OCI-LY1 (cell line): ENCODE measurements at regions not wholly inside any gene's neighbourhood (a gene's known extent, or its start where the extent isn't known, plus 50 kb on each side); places are given as distances from the start of the nearest gene placed in this dataset.
"Not testable (repeated sequence)": the region's sequence is repeated elsewhere in the genome, so short reads cannot be mapped to it uniquely, and the experiment has no call there.

Source experiments
- H2AFZ ChIP-seq: fragments of 200-600 bp; sonication (generic), shearing (Covaris generic); 2 replicates; pipeline ENCODE4 v1.6.0; 2014; ENCODE audit warnings: antibody characterized with exemption, mild to moderate bottlenecking, low read length
- H3F3A ChIP-seq: fragments of 200-600 bp; sonication (generic), shearing (Covaris generic); 2 replicates; pipeline ENCODE4 v1.6.0; 2014; ENCODE audit warnings: mild to moderate bottlenecking, antibody characterized with exemption, low read length, moderate library complexity; ENCODE audit not compliant: insufficient read depth
- H3K27ac ChIP-seq: fragments of 200-600 bp; sonication (generic); 2 replicates; pipeline ENCODE4 v1.5.1; 2014; ENCODE audit warnings: low read length, mixed run types, mild to moderate bottlenecking, low read depth; ENCODE audit not compliant: poor library complexity, severe bottlenecking
- H3K27me3 ChIP-seq: fragments of 200-600 bp; sonication (generic); 2 replicates; pipeline ENCODE4 v1.6.0; 2014; ENCODE audit warnings: antibody characterized with exemption, mild to moderate bottlenecking, low read length, moderate library complexity; ENCODE audit not compliant: insufficient read depth
- H3K36me3 ChIP-seq: fragments of 200-600 bp; sonication (generic); 2 replicates; pipeline ENCODE4 v1.6.1; 2014; ENCODE audit warnings: mild to moderate bottlenecking, antibody characterized with exemption, low read length, moderate library complexity, mixed read lengths; ENCODE audit not compliant: insufficient read depth
- H3K4me1 ChIP-seq: fragments of 200-600 bp; sonication (generic); 2 replicates; pipeline ENCODE4 v1.5.1; 2014; ENCODE audit warnings: mild to moderate bottlenecking, low read length, moderate library complexity; ENCODE audit not compliant: insufficient read depth, severe bottlenecking
- H3K4me2 ChIP-seq: fragments of 200-600 bp; sonication (generic), shearing (Covaris generic); 2 replicates; pipeline ENCODE4 v1.6.1; 2014; ENCODE audit warnings: low read length
- H3K4me3 ChIP-seq: fragments of 200-600 bp; sonication (generic); 2 replicates; pipeline ENCODE4 v1.5.1; 2014; ENCODE audit warnings: low read length, low read depth, mild to moderate bottlenecking, mixed read lengths; ENCODE audit not compliant: poor library complexity, severe bottlenecking
- H3K79me2 ChIP-seq: fragments of 200-600 bp; shearing (Covaris generic); 2 replicates; pipeline ENCODE4 v1.6.1; 2016; ENCODE audit warnings: mixed run types, low read length, mixed read lengths; ENCODE audit not compliant: insufficient read depth
- H3K9ac ChIP-seq: fragments of 200-600 bp; sonication (generic), shearing (Covaris generic); 2 replicates; pipeline ENCODE4 v1.6.1; 2014; ENCODE audit warnings: mild to moderate bottlenecking, low read length, mixed read lengths
- H3K9me2 ChIP-seq: fragments of 200-600 bp; sonication (generic), shearing (Covaris generic); 2 replicates; pipeline ENCODE4 v1.6.1; 2014; ENCODE audit warnings: low read depth, mild to moderate bottlenecking, low read length, mixed read lengths
- H3K9me3 ChIP-seq: fragments of 200-600 bp; shearing (Covaris generic); 2 replicates; pipeline ENCODE4 v1.6.1; 2014; ENCODE audit warnings: low read length, mixed read lengths
- H4K20me1 ChIP-seq: fragments of 200-600 bp; sonication (generic), shearing (Covaris generic); 2 replicates; pipeline ENCODE4 v1.6.0; 2016; ENCODE audit warnings: mild to moderate bottlenecking, low read length; ENCODE audit not compliant: insufficient read depth
- EZH2 ChIP-seq: fragments of 200-600 bp; sonication (generic), shearing (Covaris generic); IDR thresholded peaks from 2 replicates; pipeline ENCODE4 v1.8.0; 2017; ENCODE audit warnings: borderline replicate concordance, mixed run types, mild to moderate bottlenecking, antibody characterized with exemption, low read length, moderate library complexity, mixed read lengths
- TF ChIP-seq, protein P1 (sequence below): fragments of 200-600 bp; sonication (generic), shearing (Covaris generic); IDR thresholded peaks from 2 replicates; pipeline ENCODE4 v1.5.1; 2017; ENCODE audit warnings: mild to moderate bottlenecking, antibody characterized with exemption, low read length, moderate library complexity, mixed read lengths

DNA sequence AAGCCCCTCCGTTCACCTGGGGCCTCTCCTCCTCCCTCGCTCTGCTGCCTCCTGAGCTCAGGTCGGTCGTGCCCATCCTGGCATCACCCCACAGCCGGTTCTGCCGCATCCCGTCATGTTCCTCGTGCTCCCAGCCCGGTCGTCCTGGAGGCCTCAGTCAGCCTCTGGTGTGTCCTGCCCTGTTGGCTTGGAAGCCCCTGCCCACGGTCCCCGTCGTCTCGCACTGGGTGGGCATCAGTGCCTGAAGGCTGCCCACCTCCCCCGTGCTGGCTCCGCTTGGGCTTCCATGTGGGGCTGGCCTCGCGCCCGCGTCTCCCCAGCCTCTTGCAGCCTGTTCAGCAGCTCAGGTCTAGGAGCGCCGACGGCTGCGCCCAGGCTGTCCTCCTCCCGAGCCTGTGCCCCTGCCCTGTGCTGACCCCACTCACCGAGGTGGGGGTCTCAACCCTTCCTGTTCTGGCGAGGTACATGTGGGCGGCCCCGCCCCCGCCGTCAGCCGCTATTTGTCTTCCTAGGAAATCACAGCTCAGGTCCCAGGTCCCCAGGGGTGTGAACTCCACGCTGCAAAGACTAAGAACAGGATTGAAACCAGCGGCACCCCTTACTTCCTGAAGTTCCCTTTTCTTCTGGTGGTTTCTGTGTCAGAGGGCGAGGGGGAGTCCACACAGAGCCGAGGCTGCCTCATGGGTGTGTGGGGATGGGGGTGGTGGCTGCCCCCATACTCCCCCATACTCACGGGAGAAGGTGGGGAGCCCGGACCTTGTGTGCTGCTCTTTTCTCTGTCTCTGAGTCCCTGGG is 102.9 kb downstream of the TMEM121 start:
- H3K9ac ChIP-seq, H3K4me2 ChIP-seq, H3K27me3 ChIP-seq, H3F3A ChIP-seq, H3K9me3 ChIP-seq, H3K9me2 ChIP-seq, H3K36me3 ChIP-seq, H3K79me2 ChIP-seq, H2AFZ ChIP-seq, H3K4me3 ChIP-seq, H4K20me1 ChIP-seq: not testable (repeated sequence)
- Histone ChIP-seq H3K27ac (peak overlapping the region; percentile 49), H3K4me1 (peaks cover 12% of the 10 kb centered on the region)

DNA sequence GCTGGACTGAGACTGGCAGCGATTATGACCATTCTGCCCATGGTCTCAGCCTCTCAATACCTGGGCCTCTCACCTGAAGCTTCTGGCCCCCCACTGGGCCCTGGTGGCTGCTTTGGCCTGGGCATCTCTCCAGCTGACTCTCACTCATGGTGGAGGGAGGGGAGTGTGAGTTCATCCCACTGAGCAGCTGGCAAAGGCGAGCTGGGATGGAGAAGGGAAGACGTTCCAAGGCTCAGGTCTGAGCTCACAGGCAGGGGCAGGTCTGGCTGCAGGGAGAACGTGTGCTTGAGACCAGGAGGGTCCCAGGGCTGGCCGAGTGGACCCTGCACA is 103.5 kb downstream of the TMEM121 start:
- Histone ChIP-seq H3F3A (no peaks in the 10 kb centered on the region), H3K27ac (peak overlapping the region; percentile 49), H3K27me3 (no peaks in the 10 kb centered on the region), H2AFZ (no peak overlapping the region), H3K9me3 (0 out of 2 replicates have a peak, but pooled peaks cover 2% of the 10 kb centered on the region), H3K79me2 (no peaks in the 10 kb centered on the region), H3K4me3 (no peak overlapping the region), H3K9me2 (no peaks in the 10 kb centered on the region), H4K20me1 (no peaks in the 10 kb centered on the region), H3K4me1 (peaks cover 8% of the 10 kb centered on the region), H3K36me3 (no peaks in the 10 kb centered on the region; the same call in 1 of the 2 replicates), H3K9ac (no peak overlapping the region), H3K4me2 (no peak overlapping the region)
- TF ChIP-seq, protein P1, sequence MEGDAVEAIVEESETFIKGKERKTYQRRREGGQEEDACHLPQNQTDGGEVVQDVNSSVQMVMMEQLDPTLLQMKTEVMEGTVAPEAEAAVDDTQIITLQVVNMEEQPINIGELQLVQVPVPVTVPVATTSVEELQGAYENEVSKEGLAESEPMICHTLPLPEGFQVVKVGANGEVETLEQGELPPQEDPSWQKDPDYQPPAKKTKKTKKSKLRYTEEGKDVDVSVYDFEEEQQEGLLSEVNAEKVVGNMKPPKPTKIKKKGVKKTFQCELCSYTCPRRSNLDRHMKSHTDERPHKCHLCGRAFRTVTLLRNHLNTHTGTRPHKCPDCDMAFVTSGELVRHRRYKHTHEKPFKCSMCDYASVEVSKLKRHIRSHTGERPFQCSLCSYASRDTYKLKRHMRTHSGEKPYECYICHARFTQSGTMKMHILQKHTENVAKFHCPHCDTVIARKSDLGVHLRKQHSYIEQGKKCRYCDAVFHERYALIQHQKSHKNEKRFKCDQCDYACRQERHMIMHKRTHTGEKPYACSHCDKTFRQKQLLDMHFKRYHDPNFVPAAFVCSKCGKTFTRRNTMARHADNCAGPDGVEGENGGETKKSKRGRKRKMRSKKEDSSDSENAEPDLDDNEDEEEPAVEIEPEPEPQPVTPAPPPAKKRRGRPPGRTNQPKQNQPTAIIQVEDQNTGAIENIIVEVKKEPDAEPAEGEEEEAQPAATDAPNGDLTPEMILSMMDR: no peak
- TF ChIP-seq EZH2: no peak

DNA sequence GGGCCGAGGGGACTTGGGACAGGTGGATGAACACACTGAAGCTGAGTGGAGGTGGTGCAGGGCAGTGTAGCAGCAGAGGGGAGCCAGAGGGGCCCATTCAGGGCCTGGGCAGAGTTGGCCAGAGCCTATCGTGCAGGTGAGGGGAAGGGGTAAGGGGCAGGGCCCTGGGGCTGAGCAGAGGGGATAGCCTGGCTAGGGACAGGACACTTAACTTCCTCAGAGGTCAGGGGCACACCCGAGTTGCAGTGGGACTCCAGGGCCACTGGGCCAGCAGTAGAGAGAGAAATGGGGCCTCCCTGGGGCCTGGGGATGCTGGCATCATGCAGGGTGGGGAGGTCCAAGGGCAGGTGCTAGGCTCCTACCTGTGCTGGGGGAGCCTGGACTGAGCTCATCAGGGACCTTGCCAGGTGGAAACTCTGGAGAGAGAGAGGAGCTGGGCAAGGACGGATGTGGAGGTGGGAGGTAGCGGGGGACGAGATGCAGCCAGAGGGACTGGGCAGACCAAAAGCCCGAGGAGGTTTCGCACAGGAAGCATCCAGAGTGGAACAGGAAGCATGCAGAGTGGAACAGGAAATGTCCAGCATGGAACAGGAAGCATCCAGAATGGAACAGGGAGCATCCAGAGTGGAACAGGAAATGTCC is 104.0 kb downstream of the TMEM121 start:
- H3K4me1 ChIP-seq, H3K9ac ChIP-seq, H3K4me2 ChIP-seq, H3K9me3 ChIP-seq, H3K79me2 ChIP-seq, H4K20me1 ChIP-seq, H3K4me3 ChIP-seq, H3K36me3 ChIP-seq, H3K9me2 ChIP-seq, H3K27ac ChIP-seq, H3F3A ChIP-seq, H2AFZ ChIP-seq, H3K27me3 ChIP-seq: not testable (repeated sequence)

DNA sequence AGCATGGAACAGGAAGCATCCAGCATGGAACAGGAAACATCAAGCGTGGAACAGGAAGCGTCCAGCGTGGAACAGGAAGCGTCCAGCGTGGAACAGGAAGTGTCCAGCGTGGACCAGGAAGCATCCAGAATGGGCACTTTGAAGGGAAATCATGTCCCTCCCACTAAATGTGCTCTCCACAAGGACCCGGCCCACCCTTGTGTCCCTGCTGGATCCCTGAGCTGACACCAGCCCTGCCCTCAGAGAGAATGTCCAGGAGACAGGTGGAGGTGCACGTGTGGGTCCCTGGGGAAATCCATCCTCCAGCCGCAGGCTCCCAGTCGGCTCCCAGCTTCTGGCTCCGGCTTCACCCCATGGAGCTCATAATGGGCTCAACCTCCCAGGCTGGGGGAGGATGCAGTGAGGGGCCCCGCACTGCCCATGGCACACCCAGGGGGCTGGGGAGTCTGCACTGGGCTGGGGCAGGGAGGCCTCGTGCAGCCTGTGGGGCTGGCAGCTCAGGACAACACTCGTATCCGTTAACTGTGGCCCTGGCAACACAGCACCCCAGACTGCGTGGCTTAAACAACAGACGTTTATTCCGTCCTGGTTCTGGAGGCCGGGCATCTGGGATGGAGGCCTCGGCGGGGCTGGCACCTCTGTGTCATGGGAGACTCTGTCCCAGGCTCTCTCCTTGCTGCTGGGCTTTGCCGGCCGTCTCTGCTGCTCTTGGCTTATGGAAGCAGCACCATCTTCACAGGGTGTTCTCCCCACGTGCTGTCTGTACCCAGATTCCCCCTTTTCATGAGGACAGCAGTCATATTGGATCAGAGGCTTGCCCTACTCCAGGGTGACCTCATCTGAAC is 104.8 kb downstream of the TMEM121 start:
- H3K36me3 ChIP-seq, H3K9ac ChIP-seq, H3K4me2 ChIP-seq, H4K20me1 ChIP-seq, H3K27ac ChIP-seq, H3K79me2 ChIP-seq, H3K9me3 ChIP-seq, H3K4me1 ChIP-seq, H3K27me3 ChIP-seq, H3F3A ChIP-seq, H2AFZ ChIP-seq, H3K4me3 ChIP-seq, H3K9me2 ChIP-seq: not testable (repeated sequence)
